Left lung (tissue), 4 donors: ENCODE measurements at regions not wholly inside any gene's neighbourhood (a gene's known extent, or its start where the extent isn't known, plus 50 kb on each side); places are given as distances from the start of the nearest gene placed in this dataset.

Experiments used
- ATAC-seq: fragments of 200-7000 bp; cut with Tn5 transposase; one replicate; pipeline ENCODE4 v1.9.1; 2020; ENCODE audit warnings: moderate library complexity
- DNase-seq, 4 donors: peaks; one replicate each; pipeline ENCODE4 v3.0.0-alpha.2; 2013 to 2020
- H3K27ac ChIP-seq, 2 donors: fragments of 200-600 bp; sonication (generic) in 1 of 2; one replicate each; pipeline versions ENCODE4 v1.5.0 to v1.8.0; 2020 to 2021
- H3K27me3 ChIP-seq, 2 donors: fragments of 200-600 bp; sonication (generic) in 1 of 2; one replicate each; pipeline versions ENCODE4 v1.5.0 to v1.8.0; 2020 to 2021
- H3K36me3 ChIP-seq, 2 donors: fragments of 200-600 bp; sonication (generic) in 1 of 2; one replicate each; pipeline versions ENCODE4 v1.5.0 to v1.8.0; 2020 to 2021
- H3K4me1 ChIP-seq, 2 donors: fragments of 200-600 bp; one replicate each; pipeline ENCODE4 v1.8.0; 2021
- H3K4me3 ChIP-seq, 2 donors: fragments of 200-600 bp; sonication (generic) in 1 of 2; one replicate each; pipeline versions ENCODE4 v1.5.0 to v1.8.0; 2020 to 2021; ENCODE audit warnings: mild to moderate bottlenecking in 1 of 2
- H3K9me3 ChIP-seq, 2 donors: fragments of 200-600 bp; sonication (generic) in 1 of 2; one replicate each; pipeline versions ENCODE4 v1.5.0 to v1.8.0; 2020 to 2021
- CTCF ChIP-seq, 2 donors: fragments of 200-600 bp; sonication (generic) in 1 of 2; IDR thresholded peaks; one replicate each; pipeline versions ENCODE4 v1.5.0 to v1.8.0; 2021; ENCODE audit warnings: antibody characterized with exemption in 2 of 2
- intact Hi-C, 2 donors: fragments of 100-400 bp; cut with DNase I; formaldehyde crosslinking; loops; one replicate each; pipeline versions ENCODE4 v1.11.2 to v1.14.2; 2022
- donor health status: DM: no; HTN: yes; CAD: no.
- donor health status: DM: no; HTN: no; CAD: no.

GRCh38 chr21:41593760-41594138 is 85.8 kb upstream of the TMPRSS2 start:
- Histone ChIP-seq H3K4me1 (no peaks in the 10 kb centered on the region), H3K27me3 (no peaks in the 10 kb centered on the region), H3K9me3 (no peaks in the 10 kb centered on the region), H3K27ac (peak overlapping the region; percentile 57 to 80), H3K4me3 (no peak overlapping the region), H3K36me3 (no peaks in the 10 kb centered on the region)
- intact Hi-C loops: no loop called here
- DNase-seq (peak in 2 of 4 donors; percentile 68 to 74), ATAC-seq (peak; percentile 87)
- TF ChIP-seq CTCF (IDR thresholded peaks at IDR 0.05): no peak

DNA sequence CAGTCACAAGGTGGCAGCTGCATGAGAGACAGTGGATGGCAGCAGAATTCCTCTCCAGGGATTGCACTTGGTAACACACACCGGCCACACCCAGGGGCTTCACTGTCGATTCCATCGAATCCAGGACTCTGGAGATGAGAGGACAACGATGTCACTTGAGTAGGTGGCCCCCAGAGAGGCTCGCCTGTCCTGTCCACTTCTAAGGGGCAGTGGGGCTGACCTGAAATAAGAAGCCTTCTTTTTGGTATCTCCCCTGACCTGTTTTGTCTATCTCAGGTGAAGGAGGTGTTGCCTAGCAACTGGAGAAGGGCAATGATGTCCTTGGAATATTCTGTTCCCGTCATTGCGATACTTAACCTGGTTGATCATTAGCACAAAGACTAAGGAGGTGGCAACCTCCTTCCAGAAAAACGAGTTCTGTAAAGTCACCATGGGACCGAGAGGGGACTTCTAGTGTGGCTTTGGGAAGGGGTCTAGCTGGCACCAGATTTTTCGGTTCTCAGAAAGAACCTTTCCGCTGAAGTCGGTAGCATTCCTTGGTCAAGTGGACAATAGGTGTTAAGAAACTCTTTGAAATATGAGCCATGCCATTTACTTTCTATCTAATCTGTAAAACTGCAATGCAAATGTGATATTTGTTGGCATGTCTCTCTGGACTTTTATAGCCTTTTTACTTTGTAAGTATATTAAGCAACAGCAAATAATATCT is 85.2 kb upstream of the TMPRSS2 start:
- Histone ChIP-seq H3K27ac (peak overlapping the region; percentile 57 to 80), H3K27me3 (no peaks in the 10 kb centered on the region), H3K9me3 (no peaks in the 10 kb centered on the region), H3K4me1 (no peaks in the 10 kb centered on the region), H3K36me3 (no peaks in the 10 kb centered on the region), H3K4me3 (no peak overlapping the region)
- TF ChIP-seq CTCF (IDR thresholded peaks at IDR 0.05): no peak
- ATAC-seq (peak; percentile 76), DNase-seq (peak in 1 of 4 donors; percentile 77)
- intact Hi-C loops: no loop called here

- no peaks in the 10 kb centered on the region for H3K4me1 ChIP-seq
- no peaks in the 10 kb centered on the region for H3K9me3 ChIP-seq
- ATAC-seq: no peak
- no peak for TF ChIP-seq CTCF (IDR thresholded peaks at IDR 0.05)
- H3K27ac ChIP-seq: no peak overlapping the region
- no peaks in the 10 kb centered on the region for H3K27me3 ChIP-seq
- DNase-seq: no peak
- no peaks in the 10 kb centered on the region for H3K36me3 ChIP-seq
- no peak overlapping the region for H3K4me3 ChIP-seq
- intact Hi-C loops: no loop called here
Measured at GRCh38 chr21:41589620-41590175, 81.7 kb upstream of the TMPRSS2 start.

DNA sequence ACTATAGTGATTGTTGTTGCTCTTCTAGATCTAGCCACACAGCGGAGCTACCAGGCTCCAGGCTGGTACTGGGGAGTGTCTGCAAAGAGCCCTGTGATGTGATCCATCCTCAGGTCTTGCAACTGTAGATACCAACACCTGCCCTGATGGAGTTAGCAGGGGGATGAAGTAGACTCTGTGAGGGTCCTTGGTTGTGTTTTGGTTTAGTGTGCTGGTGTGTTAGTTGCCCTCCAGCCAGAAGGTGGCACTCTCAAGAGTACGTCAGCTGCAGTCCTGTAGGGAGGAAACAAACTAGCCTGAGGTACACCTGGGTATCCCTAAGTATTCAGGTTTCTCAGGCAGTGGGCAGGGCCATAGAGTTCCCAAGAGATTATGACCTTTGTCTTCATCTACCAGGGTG is 81.2 kb upstream of the TMPRSS2 start:
- Histone ChIP-seq H3K36me3 (no peaks in the 10 kb centered on the region), H3K4me1 (no peaks in the 10 kb centered on the region), H3K27me3 (no peaks in the 10 kb centered on the region), H3K4me3 (no peak overlapping the region), H3K27ac (no peak overlapping the region), H3K9me3 (no peaks in the 10 kb centered on the region)
- no peak for DNase-seq
- no peak for TF ChIP-seq CTCF (IDR thresholded peaks at IDR 0.05)
- intact Hi-C loops: no loop called here
- ATAC-seq: no peak

DNA sequence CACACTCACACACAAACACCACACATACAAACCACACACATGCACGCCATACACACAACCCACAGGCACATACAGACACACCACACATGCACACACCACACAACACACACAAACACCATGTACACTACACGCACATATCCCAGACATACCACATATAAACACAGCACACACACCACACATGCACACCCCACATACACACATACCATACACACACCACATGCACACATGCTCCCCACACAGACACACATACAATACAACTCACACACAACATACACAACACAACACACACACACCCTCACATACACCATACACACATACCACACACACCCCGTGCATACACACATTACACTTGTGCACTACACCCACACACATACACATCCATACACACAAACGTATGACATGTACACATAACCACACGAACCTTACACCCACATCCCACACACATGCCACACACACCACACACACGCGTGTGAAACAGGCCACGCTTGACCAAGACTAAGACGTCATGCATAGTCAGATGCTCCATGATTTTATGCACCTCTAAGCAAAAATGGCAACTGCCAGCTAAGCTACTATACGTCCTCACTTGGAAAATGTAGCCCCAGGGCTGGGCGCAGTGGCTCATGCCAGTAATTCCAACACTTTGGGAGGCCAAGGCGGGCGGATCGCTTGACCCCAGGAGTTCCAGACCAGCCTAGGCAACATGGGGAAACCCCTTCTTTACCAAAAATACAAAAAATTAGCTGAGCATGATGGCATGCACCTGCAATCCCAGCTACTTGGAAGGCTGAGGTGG is 77.4 kb upstream of the TMPRSS2 start:
- Histone ChIP-seq H3K36me3 (no peaks in the 10 kb centered on the region), H3K4me3 (no peak overlapping the region), H3K4me1 (no peaks in the 10 kb centered on the region), H3K27ac (no peak overlapping the region), H3K27me3 (no peaks in the 10 kb centered on the region), H3K9me3 (no peaks in the 10 kb centered on the region)
- intact Hi-C loops: no loop called here
- ATAC-seq (no peak), DNase-seq (no peak)
- no peak for TF ChIP-seq CTCF (IDR thresholded peaks at IDR 0.05)
